ENCODE measurements at regions not wholly inside any gene's neighbourhood (a gene's known extent, or its start where the extent isn't known, plus 50 kb on each side); places are given as distances from the start of the nearest gene placed in this dataset.
A peak's percentile ranks its signal among the peaks of the same experiment; 100 is the strongest.

- H3K4me1 Mint-ChIP-seq = peaks cover 61% of the 10 kb centered on the region
- H3K4me3 Mint-ChIP-seq = no peak overlapping the region
- no peak for ATAC-seq
- DNase-seq = no peak
- H3K36me3 Mint-ChIP-seq = peaks cover 15% of the 10 kb centered on the region
- peak overlapping the region; percentile 72 for H3K27ac Mint-ChIP-seq
- CTCF ChIA-PET = interaction anchor here (0.7 to 4.0 kb wide), 3 partner anchors 14 to 184 kb away, joined by 4 to 21 read pairs (median 4); no protein-coding TSS in a partner anchor
- no peaks in the 10 kb centered on the region for H3K27me3 Mint-ChIP-seq
- H3K9me3 Mint-ChIP-seq (ENCODE audit: low read depth) = no peaks in the 10 kb centered on the region
Measured at GRCh38 chr14:65334765-65335410, 77.6 kb upstream of the FUT8 start.

GRCh38 chr14:65335411-65335947 lies 77.1 kb upstream of the FUT8 start:
- DNase-seq = no peak
- Mint-ChIP-seq H3K9me3 (ENCODE audit: low read depth) (no peaks in the 10 kb centered on the region), H3K4me1 (peaks cover 61% of the 10 kb centered on the region), H3K36me3 (peaks cover 14% of the 10 kb centered on the region), H3K4me3 (no peak overlapping the region), H3K27ac (peak overlapping the region; percentile 72), H3K27me3 (no peaks in the 10 kb centered on the region)
- CTCF ChIA-PET = interaction anchor here (0.7 to 4.0 kb wide), 5 partner anchors 15 to 185 kb away, joined by 3 to 21 read pairs (median 4); no protein-coding TSS in a partner anchor
- no peak for ATAC-seq

DNA sequence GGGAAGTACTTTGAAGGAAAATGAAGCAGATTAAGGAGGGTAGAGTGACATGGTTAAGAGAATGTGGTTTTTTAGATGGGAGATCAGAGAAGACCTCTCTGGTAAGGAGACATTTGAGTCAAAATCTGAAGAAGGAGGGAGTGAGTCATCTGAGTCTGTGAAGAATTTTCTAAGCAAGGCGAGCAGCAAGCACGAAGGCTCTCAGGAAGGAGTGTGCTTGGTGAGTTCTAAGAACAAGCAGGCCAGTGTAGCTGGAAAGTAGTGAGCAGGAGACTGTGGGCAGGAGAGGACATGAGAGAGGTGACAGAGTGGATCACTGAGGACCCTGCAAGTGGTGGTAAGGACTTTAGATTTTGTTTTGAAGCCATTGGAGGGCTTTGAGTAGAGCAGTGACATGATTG lies 76.3 kb upstream of the FUT8 start:
- Mint-ChIP-seq H3K4me1 (peaks cover 62% of the 10 kb centered on the region), H3K36me3 (peaks cover 15% of the 10 kb centered on the region), H3K9me3 (ENCODE audit: low read depth) (no peaks in the 10 kb centered on the region), H3K4me3 (peak overlapping the region; percentile 81), H3K27ac (peak overlapping the region; percentile 91), H3K27me3 (no peaks in the 10 kb centered on the region)
- ATAC-seq (peak; percentile 92), DNase-seq (peak; percentile 85)
- CTCF ChIA-PET = interaction anchor here (0.8 to 4.0 kb wide), 5 partner anchors 15 to 48 kb away, joined by 3 to 21 read pairs (median 7); no protein-coding TSS in a partner anchor

DNA sequence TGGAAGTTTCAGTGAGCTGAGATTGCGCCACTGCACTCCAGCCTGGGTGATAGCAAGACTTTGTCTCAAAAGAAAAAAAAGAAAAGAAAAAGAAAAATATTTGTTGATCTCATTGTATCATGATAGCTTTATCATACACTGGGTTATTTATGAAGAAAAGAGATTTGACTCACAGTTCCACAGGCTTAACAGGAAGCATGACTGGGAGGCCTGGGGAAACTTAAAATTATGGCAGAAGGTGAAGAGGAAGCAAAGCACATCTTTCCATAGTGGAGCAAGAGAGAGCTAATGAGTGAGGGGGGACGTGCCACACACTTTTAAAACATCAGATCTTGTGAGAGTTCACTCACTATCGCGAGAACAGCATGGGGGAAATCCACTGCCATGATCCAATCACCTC lies 72.7 kb upstream of the FUT8 start:
- DNase-seq (no peak), ATAC-seq (no peak)
- no peaks in the 10 kb centered on the region for H3K9me3 Mint-ChIP-seq (ENCODE audit: low read depth)
- H3K4me3 Mint-ChIP-seq = peak overlapping the region; percentile 39
- H3K36me3 Mint-ChIP-seq = peaks cover 32% of the 10 kb centered on the region
- H3K27me3 Mint-ChIP-seq = no peaks in the 10 kb centered on the region
- peak overlapping the region; percentile 64 for H3K27ac Mint-ChIP-seq
- peaks cover 55% of the 10 kb centered on the region for H3K4me1 Mint-ChIP-seq
- CTCF ChIA-PET = interaction anchor here (1.0 to 1.3 kb wide), 2 partner anchors 15 to 53 kb away, joined by 3 read pairs; no protein-coding TSS in a partner anchor

DNA sequence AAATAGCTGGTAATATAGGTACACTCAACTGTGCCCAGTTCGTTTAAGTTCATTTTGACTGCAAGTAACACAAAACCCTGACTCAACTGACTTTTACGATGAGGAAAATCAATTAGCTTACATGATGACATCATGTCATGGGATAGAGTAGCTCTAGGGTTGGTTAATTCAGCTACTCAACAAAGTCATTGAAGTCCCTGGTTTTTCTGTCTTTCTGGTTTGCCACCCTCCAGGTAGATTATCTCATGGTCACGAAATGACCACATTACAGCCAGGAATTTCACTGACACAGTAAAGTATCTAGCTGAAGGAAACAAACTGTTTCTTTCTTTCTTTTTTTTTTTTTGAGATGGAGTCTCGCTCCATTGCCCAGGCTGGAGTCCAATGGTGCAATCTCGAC lies 68.5 kb upstream of the FUT8 start:
- ATAC-seq (no peak), DNase-seq (no peak)
- H3K36me3 Mint-ChIP-seq = peaks cover 40% of the 10 kb centered on the region
- H3K27ac Mint-ChIP-seq = no peak overlapping the region
- CTCF ChIA-PET = interaction anchor here (0.6 kb wide), 1 partner anchor 57 kb away, joined by 3 read pairs; no protein-coding TSS in a partner anchor
- H3K9me3 Mint-ChIP-seq (ENCODE audit: low read depth) = no peaks in the 10 kb centered on the region
- H3K4me3 Mint-ChIP-seq = no peak overlapping the region
- H3K27me3 Mint-ChIP-seq = no peaks in the 10 kb centered on the region
- peaks cover 49% of the 10 kb centered on the region for H3K4me1 Mint-ChIP-seq

DNA sequence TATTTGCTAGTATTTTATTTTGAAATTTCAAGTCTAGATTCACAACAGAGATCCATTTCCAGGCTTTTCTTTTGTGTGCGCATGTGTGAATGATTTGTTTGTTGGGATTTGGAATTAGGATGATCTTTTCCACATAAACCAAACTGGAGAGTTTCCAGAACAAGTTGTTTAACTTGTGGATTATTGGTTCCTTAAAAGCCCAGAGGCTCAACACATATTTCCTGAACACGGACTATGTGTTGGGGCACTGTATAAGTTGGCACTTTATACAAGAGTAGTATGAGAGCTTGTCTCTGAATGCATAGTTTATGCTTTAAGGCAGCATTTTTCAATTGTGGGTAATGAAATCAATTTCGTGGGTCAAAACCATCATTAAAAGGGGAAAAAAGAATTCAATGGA lies 67.3 kb upstream of the FUT8 start:
- Mint-ChIP-seq H3K4me1 (peaks cover 43% of the 10 kb centered on the region), H3K9me3 (ENCODE audit: low read depth) (no peaks in the 10 kb centered on the region), H3K27me3 (no peaks in the 10 kb centered on the region), H3K36me3 (peaks cover 46% of the 10 kb centered on the region), H3K4me3 (no peak overlapping the region), H3K27ac (no peak overlapping the region)
- ATAC-seq = no peak
- CTCF ChIA-PET = no interaction called here
- no peak for DNase-seq

DNA sequence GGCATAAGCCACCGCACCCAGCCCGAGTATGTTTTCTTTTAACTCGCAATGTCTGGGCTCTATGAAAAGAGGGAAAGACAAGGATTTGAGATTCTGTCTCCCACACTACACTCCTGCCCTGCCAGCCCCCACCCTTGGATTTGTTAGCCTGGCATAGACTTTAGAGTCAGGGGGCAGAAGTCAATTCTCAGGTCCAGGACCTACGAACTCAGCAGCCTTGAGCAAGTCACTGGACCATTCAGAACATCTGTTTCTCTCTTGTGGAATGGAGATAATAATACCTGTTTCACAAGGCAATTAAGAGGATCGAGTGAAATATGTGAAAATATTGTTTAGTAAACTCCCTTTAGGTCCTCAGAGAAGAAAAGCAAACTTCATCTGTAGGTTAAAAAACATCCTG lies 66.1 kb upstream of the FUT8 start:
- Mint-ChIP-seq H3K4me1 (peaks cover 41% of the 10 kb centered on the region), H3K27ac (no peak overlapping the region), H3K36me3 (peaks cover 46% of the 10 kb centered on the region)

DNA sequence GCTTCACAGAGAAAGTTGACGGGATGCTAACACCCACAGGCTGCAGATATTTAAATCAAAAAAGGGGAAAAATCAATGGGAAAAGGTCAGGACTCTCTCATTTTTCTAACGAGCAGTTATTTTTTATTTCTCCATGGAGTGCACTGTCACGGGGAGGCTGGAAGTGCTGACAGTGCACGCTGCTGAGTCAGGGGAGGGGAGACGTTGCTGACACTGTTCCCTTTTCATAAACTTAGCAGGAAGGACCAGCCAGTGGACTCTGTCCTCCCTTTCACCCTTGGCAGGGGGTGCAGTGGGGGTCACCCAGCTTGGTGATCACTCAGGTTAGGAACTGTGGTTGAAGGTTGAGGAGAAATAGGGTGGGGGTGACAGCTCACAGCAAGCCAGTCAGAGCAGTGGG lies 65.6 kb upstream of the FUT8 start:
- H3K36me3 Mint-ChIP-seq = peaks cover 49% of the 10 kb centered on the region
- ATAC-seq = no peak
- CTCF ChIA-PET = interaction anchor here (2.0 kb wide), 1 partner anchor 14 kb away, joined by 6 read pairs; no protein-coding TSS in a partner anchor
- H3K9me3 Mint-ChIP-seq (ENCODE audit: low read depth) = no peaks in the 10 kb centered on the region
- no peak for DNase-seq
- H3K27ac Mint-ChIP-seq = no peak overlapping the region
- H3K27me3 Mint-ChIP-seq = no peaks in the 10 kb centered on the region
- H3K4me1 Mint-ChIP-seq = peaks cover 44% of the 10 kb centered on the region
- H3K4me3 Mint-ChIP-seq = no peak overlapping the region

More for the DNA sequence above, 66.1 kb upstream of the FUT8 start:
- Mint-ChIP-seq H3K4me3 (no peak overlapping the region), H3K27me3 (no peaks in the 10 kb centered on the region), H3K9me3 (ENCODE audit: low read depth) (no peaks in the 10 kb centered on the region)
- ATAC-seq (no peak), DNase-seq (no peak)
- CTCF ChIA-PET = interaction anchor here (2.0 kb wide), 1 partner anchor 14 kb away, joined by 6 read pairs; no protein-coding TSS in a partner anchor

- no peak for DNase-seq
- Mint-ChIP-seq H3K27me3 (no peaks in the 10 kb centered on the region), H3K9me3 (ENCODE audit: low read depth) (no peaks in the 10 kb centered on the region), H3K4me3 (no peak overlapping the region), H3K36me3 (peaks cover 47% of the 10 kb centered on the region), H3K4me1 (peaks cover 44% of the 10 kb centered on the region), H3K27ac (peak overlapping the region; percentile 48)
- CTCF ChIA-PET = no interaction called here
- ATAC-seq = no peak
Measured at GRCh38 chr14:65348137-65348536, 64.4 kb upstream of the FUT8 start.

DNA sequence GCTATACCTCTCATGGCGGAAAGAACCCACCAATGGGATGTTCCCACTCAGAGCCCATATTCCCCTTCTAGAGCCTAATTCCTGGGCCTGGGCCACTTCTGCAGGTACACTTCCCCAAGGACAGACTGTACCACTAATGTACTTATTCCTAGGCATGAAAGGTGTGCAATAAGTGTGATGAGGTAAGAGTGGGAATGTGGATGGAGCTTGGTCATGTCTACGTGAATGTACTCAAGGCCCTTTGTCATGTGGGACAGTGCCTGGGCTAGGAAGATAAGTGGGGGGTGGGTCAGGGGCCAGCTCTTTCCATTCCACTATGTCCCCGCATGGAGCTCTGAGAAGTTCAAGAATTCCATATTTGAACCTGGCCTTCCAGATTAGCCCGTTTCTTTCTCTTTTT lies 63.4 kb upstream of the FUT8 start:
- peaks cover 46% of the 10 kb centered on the region for H3K36me3 Mint-ChIP-seq
- ATAC-seq = no peak
- no peak overlapping the region for H3K4me3 Mint-ChIP-seq

DNA sequence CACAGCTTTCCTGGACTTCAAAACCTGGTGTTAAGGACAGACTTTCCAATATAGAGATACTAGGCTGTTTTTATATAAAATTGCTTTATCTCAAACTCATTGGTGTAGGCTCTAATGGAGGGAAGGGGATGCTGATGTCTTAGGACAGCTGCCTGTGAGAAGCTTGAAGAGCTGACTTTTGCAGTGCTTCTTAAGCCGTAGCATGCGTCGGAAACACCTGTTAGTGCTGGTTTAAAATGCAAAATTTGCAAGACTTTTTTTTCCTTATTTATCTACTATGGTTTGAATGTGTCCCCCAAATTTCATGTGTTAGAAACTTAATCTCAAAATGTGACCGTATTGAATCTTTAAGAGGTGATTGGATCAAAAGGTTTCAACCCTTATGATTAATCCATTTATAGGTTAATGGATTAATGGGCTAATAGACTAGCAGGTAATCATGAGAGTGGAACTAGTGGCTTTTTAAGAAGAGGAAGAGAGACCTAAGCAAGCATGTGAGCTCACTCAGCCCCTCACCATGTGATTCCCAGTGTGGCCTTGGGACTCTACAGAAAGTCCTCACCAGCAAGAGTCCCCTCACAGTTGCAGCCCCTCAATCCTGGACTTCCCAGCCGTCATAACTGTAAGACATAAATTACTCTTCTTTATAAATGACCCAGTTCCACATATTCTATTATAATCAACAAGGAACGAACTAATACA lies 60.9 kb upstream of the FUT8 start:
- DNase-seq (no peak), ATAC-seq (no peak)
- Mint-ChIP-seq H3K4me3 (no peak overlapping the region), H3K27ac (no peak overlapping the region), H3K4me1 (peaks cover 40% of the 10 kb centered on the region), H3K9me3 (ENCODE audit: low read depth) (no peaks in the 10 kb centered on the region), H3K27me3 (no peaks in the 10 kb centered on the region), H3K36me3 (peaks cover 55% of the 10 kb centered on the region)
- CTCF ChIA-PET = no interaction called here

More for the DNA sequence above, 63.4 kb upstream of the FUT8 start:
- no peak for DNase-seq
- no peak overlapping the region for H3K27ac Mint-ChIP-seq
- H3K9me3 Mint-ChIP-seq (ENCODE audit: low read depth) = no peaks in the 10 kb centered on the region
- peaks cover 39% of the 10 kb centered on the region for H3K4me1 Mint-ChIP-seq
- CTCF ChIA-PET = interaction anchor here (1.7 kb wide), 1 partner anchor 11 kb away, joined by 4 read pairs; no protein-coding TSS in a partner anchor
- H3K27me3 Mint-ChIP-seq = no peaks in the 10 kb centered on the region

DNA sequence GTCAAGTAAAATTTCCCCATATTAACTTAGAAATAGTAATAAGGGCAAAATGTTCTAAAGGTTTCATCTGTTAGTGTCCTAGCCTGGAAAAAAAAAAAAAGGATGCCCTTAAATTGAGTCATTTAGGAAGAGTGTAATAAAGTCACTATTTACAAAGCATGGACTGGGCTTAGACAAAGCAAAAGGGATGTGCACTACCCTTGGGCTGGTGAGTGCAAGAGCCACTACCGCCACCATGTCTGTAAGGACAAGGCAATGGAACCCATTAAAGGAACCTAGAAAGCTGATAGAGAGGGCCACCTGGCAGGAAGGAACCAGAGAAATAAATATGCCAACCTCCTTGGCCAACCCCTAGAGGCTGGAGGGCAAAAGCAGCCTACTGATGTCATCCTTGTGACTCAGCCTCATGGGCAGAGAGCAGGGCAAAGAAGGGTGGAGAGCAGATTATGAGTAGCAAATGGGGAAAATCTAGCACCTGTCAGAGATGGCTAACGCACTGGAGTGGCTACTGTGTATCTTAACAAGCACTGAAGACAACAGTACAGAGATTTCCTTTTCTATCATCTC lies 59.5 kb upstream of the FUT8 start:
- Mint-ChIP-seq H3K4me3 (no peak overlapping the region), H3K9me3 (ENCODE audit: low read depth) (no peaks in the 10 kb centered on the region), H3K27ac (peak overlapping the region; percentile 61), H3K4me1 (peaks cover 51% of the 10 kb centered on the region), H3K36me3 (peaks cover 56% of the 10 kb centered on the region), H3K27me3 (no peaks in the 10 kb centered on the region)
- ATAC-seq (peak; percentile 31), DNase-seq (no peak)
- CTCF ChIA-PET = no interaction called here

DNA sequence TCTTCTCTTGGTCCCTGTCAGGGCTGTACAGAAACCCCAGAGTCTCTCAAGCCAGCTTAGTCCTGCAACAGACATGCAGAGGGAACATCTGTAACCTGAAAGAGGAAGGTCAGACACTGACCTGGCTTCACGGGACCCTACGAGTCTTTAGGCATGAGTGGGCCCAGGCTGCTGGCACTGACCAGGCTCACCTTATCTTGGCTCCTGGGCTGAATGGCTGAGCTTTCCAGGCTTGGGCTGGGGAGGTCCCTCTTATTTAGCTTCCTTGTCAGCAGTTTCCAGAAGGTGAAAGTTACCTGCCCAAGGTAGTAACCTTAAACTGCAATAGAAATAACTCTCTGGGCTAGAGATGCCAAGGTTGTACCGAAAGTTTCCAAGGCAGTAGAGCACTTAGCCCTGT lies 58.4 kb upstream of the FUT8 start:
- Mint-ChIP-seq H3K36me3 (peaks cover 55% of the 10 kb centered on the region), H3K4me3 (no peak overlapping the region), H3K27me3 (no peaks in the 10 kb centered on the region), H3K9me3 (ENCODE audit: low read depth) (no peaks in the 10 kb centered on the region), H3K27ac (peak overlapping the region; percentile 19), H3K4me1 (peaks cover 49% of the 10 kb centered on the region)
- CTCF ChIA-PET = interaction anchor here (1.2 to 1.4 kb wide), 2 partner anchors 17 to 190 kb away, joined by 3 to 7 read pairs; no protein-coding TSS in a partner anchor
- no peak for ATAC-seq
- DNase-seq = no peak

Measured in activated CD8-positive, alpha-beta memory T cell treated with anti-CD3 and anti-CD28 coated beads, Interleukin-2, amount 10 ng/mL, durations not matched to agents 7 days and 5 days (primary cell).